ENCODE measurements at regions not wholly inside any gene's neighbourhood (a gene's known extent, or its start where the extent isn't known, plus 50 kb on each side); places are given as distances from the start of the nearest gene placed in this dataset.

DNA sequence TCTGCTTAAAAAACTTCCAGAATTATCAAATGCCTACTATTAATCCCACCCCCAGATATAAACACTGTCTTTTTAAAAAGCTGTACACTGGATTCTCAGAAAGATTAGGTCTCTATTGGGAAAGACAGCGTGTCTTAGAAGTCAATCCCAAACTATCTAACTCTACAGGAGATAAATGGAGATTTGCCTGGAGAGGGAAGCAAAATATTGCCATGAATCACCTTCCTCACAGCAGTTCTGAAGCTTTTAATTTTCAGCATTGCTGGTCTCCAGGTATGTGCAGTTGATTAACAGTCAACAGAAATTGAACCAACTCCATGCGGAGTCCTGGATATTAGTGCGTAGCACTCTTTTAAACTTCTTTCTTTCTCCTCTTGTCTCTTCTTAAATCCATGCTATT lies 122.2 kb downstream of the DSC3 start:
- TF ChIP-seq, protein P1, sequence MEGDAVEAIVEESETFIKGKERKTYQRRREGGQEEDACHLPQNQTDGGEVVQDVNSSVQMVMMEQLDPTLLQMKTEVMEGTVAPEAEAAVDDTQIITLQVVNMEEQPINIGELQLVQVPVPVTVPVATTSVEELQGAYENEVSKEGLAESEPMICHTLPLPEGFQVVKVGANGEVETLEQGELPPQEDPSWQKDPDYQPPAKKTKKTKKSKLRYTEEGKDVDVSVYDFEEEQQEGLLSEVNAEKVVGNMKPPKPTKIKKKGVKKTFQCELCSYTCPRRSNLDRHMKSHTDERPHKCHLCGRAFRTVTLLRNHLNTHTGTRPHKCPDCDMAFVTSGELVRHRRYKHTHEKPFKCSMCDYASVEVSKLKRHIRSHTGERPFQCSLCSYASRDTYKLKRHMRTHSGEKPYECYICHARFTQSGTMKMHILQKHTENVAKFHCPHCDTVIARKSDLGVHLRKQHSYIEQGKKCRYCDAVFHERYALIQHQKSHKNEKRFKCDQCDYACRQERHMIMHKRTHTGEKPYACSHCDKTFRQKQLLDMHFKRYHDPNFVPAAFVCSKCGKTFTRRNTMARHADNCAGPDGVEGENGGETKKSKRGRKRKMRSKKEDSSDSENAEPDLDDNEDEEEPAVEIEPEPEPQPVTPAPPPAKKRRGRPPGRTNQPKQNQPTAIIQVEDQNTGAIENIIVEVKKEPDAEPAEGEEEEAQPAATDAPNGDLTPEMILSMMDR (conservative IDR thresholded peaks at IDR 0.05; ENCODE audit: low read length): no peak
- TF ChIP-seq EZH2phosphoT487 (IDR thresholded peaks at IDR 0.05; ENCODE audit: borderline replicate concordance): no peak
- Histone ChIP-seq H3K27me3 (ENCODE audit: insufficient read depth, low read length, poor library complexity, severe bottlenecking) (peaks cover 5% of the 10 kb centered on the region), H4K20me1 (ENCODE audit: insufficient read depth, low read length, poor library complexity, severe bottlenecking) (no peaks in the 10 kb centered on the region), H3K4me3 (ENCODE audit: low read length, poor library complexity, severe bottlenecking) (no peak overlapping the region), H3K79me2 (ENCODE audit: insufficient read depth, low read length) (no peaks in the 10 kb centered on the region), H3K9me2 (replicated peaks; ENCODE audit: low read depth, low read length) (no peaks in the 10 kb centered on the region), H3F3A (ENCODE audit: low read depth) (no peaks in the 10 kb centered on the region), H3K9me3 (ENCODE audit: insufficient read depth, low read depth, low read length) (no peaks in the 10 kb centered on the region), H2AFZ (ENCODE audit: low read length) (no peak overlapping the region), H3K4me2 (ENCODE audit: low read depth, low read length, poor library complexity, severe bottlenecking) (no peak overlapping the region), H3K4me1 (ENCODE audit: insufficient read depth, low read length, poor library complexity, severe bottlenecking) (no peaks in the 10 kb centered on the region), H3K36me3 (ENCODE audit: insufficient read depth, low read length) (no peaks in the 10 kb centered on the region), H3K9ac (ENCODE audit: low read depth, low read length, poor library complexity, severe bottlenecking) (no peak overlapping the region)

GRCh38 chr18:30917651-30918050 lies 124.9 kb downstream of the DSC3 start:
- Histone ChIP-seq H3K36me3 (ENCODE audit: insufficient read depth, low read length) (no peaks in the 10 kb centered on the region), H3F3A (ENCODE audit: low read depth) (no peaks in the 10 kb centered on the region), H3K4me2 (ENCODE audit: low read depth, low read length, poor library complexity, severe bottlenecking) (no peak overlapping the region), H3K9ac (ENCODE audit: low read depth, low read length, poor library complexity, severe bottlenecking) (no peak overlapping the region), H3K4me3 (ENCODE audit: low read length, poor library complexity, severe bottlenecking) (no peak overlapping the region), H4K20me1 (ENCODE audit: insufficient read depth, low read length, poor library complexity, severe bottlenecking) (no peaks in the 10 kb centered on the region), H3K79me2 (ENCODE audit: insufficient read depth, low read length) (no peaks in the 10 kb centered on the region), H3K4me1 (ENCODE audit: insufficient read depth, low read length, poor library complexity, severe bottlenecking) (no peaks in the 10 kb centered on the region), H3K9me3 (ENCODE audit: insufficient read depth, low read depth, low read length) (no peaks in the 10 kb centered on the region), H2AFZ (ENCODE audit: low read length) (no peak overlapping the region), H3K27me3 (ENCODE audit: insufficient read depth, low read length, poor library complexity, severe bottlenecking) (peaks cover 5% of the 10 kb centered on the region), H3K9me2 (replicated peaks; ENCODE audit: low read depth, low read length) (no peaks in the 10 kb centered on the region)
- no peak for TF ChIP-seq EZH2phosphoT487 (IDR thresholded peaks at IDR 0.05; ENCODE audit: borderline replicate concordance)
- TF ChIP-seq, protein P1 (conservative IDR thresholded peaks at IDR 0.05; ENCODE audit: low read length): no peak

GRCh38 chr18:30915336-30915988 lies 127.1 kb downstream of the DSC3 start:
- no peak overlapping the region for H2AFZ ChIP-seq (ENCODE audit: low read length)
- no peak for TF ChIP-seq EZH2phosphoT487 (IDR thresholded peaks at IDR 0.05; ENCODE audit: borderline replicate concordance)
- TF ChIP-seq, protein P1 (conservative IDR thresholded peaks at IDR 0.05; ENCODE audit: low read length): no peak
- no peaks in the 10 kb centered on the region for H3K9me2 ChIP-seq (replicated peaks; ENCODE audit: low read depth, low read length)
- H3K4me2 ChIP-seq (ENCODE audit: low read depth, low read length, poor library complexity, severe bottlenecking): no peak overlapping the region
- H3F3A ChIP-seq (ENCODE audit: low read depth): no peaks in the 10 kb centered on the region
- H3K36me3 ChIP-seq (ENCODE audit: insufficient read depth, low read length): no peaks in the 10 kb centered on the region
- no peak overlapping the region for H3K9ac ChIP-seq (ENCODE audit: low read depth, low read length, poor library complexity, severe bottlenecking)
- H3K9me3 ChIP-seq (ENCODE audit: insufficient read depth, low read depth, low read length): no peaks in the 10 kb centered on the region
- H3K4me1 ChIP-seq (ENCODE audit: insufficient read depth, low read length, poor library complexity, severe bottlenecking): no peaks in the 10 kb centered on the region
- no peaks in the 10 kb centered on the region for H4K20me1 ChIP-seq (ENCODE audit: insufficient read depth, low read length, poor library complexity, severe bottlenecking)
- H3K79me2 ChIP-seq (ENCODE audit: insufficient read depth, low read length): no peaks in the 10 kb centered on the region
- no peak overlapping the region for H3K4me3 ChIP-seq (ENCODE audit: low read length, poor library complexity, severe bottlenecking)
- H3K27me3 ChIP-seq (ENCODE audit: insufficient read depth, low read length, poor library complexity, severe bottlenecking): peaks cover 5% of the 10 kb centered on the region
